Testis (tissue), 2 donors: ENCODE measurements at regions not wholly inside any gene's neighbourhood (a gene's known extent, or its start where the extent isn't known, plus 50 kb on each side); places are given as distances from the start of the nearest gene placed in this dataset.

Source experiments
- DNase-seq: peaks from one replicate; pipeline ENCODE4 v3.0.0-alpha.2; 2019
- H3K27ac ChIP-seq, 2 donors: fragments of 200-600 bp; sonication (generic); one replicate each; pipeline ENCODE4 v1.5.1; 2019
- H3K27me3 ChIP-seq: fragments of 200-600 bp; sonication (generic); one replicate; pipeline ENCODE4 v1.5.1; 2019
- H3K36me3 ChIP-seq: fragments of 200-600 bp; sonication (generic); one replicate; pipeline ENCODE4 v1.5.1; 2017; ENCODE audit warnings: low read depth; ENCODE audit errors: missing control alignments
- H3K4me1 ChIP-seq: fragments of 200-600 bp; sonication (generic); one replicate; pipeline ENCODE4 v1.5.1; 2019
- H3K4me3 ChIP-seq, 2 donors: fragments of 200-600 bp; sonication (generic); one replicate each; pipeline ENCODE4 v1.5.1; 2017 to 2019
- H3K9me3 ChIP-seq: fragments of 200-600 bp; sonication (generic); one replicate; pipeline ENCODE4 v1.5.1; 2017
- POLR2A ChIP-seq: fragments of 450-650 bp; IDR thresholded peaks from one replicate; pipeline ENCODE4 v1.6.1; 2017; ENCODE audit warnings: antibody characterized with exemption, mild to moderate bottlenecking, moderate library complexity
- WGBS, 2 donors: methylation state at CpG; one replicate each; pipeline ENCODE4 v1.1.5; 2018; 5-methylcytosine and 5-hydroxymethylcytosine counted together
- intact Hi-C: fragments of 100-400 bp; cut with DNase I; formaldehyde crosslinking; loops from one replicate; pipeline ENCODE4 v1.15.1; 2023; ENCODE audit warnings: low total_unique reads
- TF ChIP-seq, protein P1 (sequence below), 3 experiments: fragments of 450-650 bp in 2 of 3; fragments of 200-600 bp in 1 of 3; sonication (generic) in 1 of 3; IDR thresholded peaks; one replicate each; pipeline ENCODE4 v1.5.1; 2016 to 2019; ENCODE audit warnings: antibody characterized with exemption in 3 of 3, mild to moderate bottlenecking in 2 of 3, moderate library complexity in 1 of 3

GRCh38 chr14:76599141-76599540 is 162.1 kb upstream of the VASH1 start:
- no peak overlapping the region for H3K4me3 ChIP-seq
- 84 to 94% methylated on average over 3 to 4 of the region's 4 CpGs for WGBS, 2 donors
- no peaks in the 10 kb centered on the region for H3K9me3 ChIP-seq
- no peak overlapping the region for H3K27ac ChIP-seq
- DNase-seq: no peak
- TF ChIP-seq, protein P1, sequence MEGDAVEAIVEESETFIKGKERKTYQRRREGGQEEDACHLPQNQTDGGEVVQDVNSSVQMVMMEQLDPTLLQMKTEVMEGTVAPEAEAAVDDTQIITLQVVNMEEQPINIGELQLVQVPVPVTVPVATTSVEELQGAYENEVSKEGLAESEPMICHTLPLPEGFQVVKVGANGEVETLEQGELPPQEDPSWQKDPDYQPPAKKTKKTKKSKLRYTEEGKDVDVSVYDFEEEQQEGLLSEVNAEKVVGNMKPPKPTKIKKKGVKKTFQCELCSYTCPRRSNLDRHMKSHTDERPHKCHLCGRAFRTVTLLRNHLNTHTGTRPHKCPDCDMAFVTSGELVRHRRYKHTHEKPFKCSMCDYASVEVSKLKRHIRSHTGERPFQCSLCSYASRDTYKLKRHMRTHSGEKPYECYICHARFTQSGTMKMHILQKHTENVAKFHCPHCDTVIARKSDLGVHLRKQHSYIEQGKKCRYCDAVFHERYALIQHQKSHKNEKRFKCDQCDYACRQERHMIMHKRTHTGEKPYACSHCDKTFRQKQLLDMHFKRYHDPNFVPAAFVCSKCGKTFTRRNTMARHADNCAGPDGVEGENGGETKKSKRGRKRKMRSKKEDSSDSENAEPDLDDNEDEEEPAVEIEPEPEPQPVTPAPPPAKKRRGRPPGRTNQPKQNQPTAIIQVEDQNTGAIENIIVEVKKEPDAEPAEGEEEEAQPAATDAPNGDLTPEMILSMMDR (IDR thresholded peaks at IDR 0.05): no peak
- TF ChIP-seq POLR2A: no peak
- H3K4me1 ChIP-seq: no peaks in the 10 kb centered on the region
- no peaks in the 10 kb centered on the region for H3K27me3 ChIP-seq
- no peaks in the 10 kb centered on the region for H3K36me3 ChIP-seq
- intact Hi-C loops: no loop called here

- H3K27me3 ChIP-seq: no peaks in the 10 kb centered on the region
- no peaks in the 10 kb centered on the region for H3K36me3 ChIP-seq
- TF ChIP-seq, protein P1 (IDR thresholded peaks at IDR 0.05): no peak
- TF ChIP-seq POLR2A: no peak
- no peak overlapping the region for H3K27ac ChIP-seq
- no peak for DNase-seq
- WGBS, 2 donors: 76 to 81% methylated on average over 12 to 13 of the region's 13 CpGs
- H3K9me3 ChIP-seq: no peaks in the 10 kb centered on the region
- no peak overlapping the region for H3K4me3 ChIP-seq
- no peaks in the 10 kb centered on the region for H3K4me1 ChIP-seq
- intact Hi-C loops: no loop called here
Measured at GRCh38 chr14:76599559-76600287, 161.5 kb upstream of the VASH1 start.

GRCh38 chr14:76603713-76604112 is 157.6 kb upstream of the VASH1 start:
- WGBS, 2 donors: 74 to 85% methylated on average over 7 of the region's 7 CpGs
- intact Hi-C loops: no loop called here

GRCh38 chr14:76607510-76607909 is 153.8 kb upstream of the VASH1 start:
- H3K27ac ChIP-seq: no peak overlapping the region
- H3K9me3 ChIP-seq: no peaks in the 10 kb centered on the region
- H3K4me1 ChIP-seq: no peaks in the 10 kb centered on the region
- TF ChIP-seq, protein P1 (IDR thresholded peaks at IDR 0.05): no peak
- TF ChIP-seq POLR2A: no peak
- H3K27me3 ChIP-seq: no peaks in the 10 kb centered on the region
- intact Hi-C loops: no loop called here
- 85 to 86% methylated on average over 10 of the region's 10 CpGs for WGBS, 2 donors
- H3K36me3 ChIP-seq: no peaks in the 10 kb centered on the region
- no peak overlapping the region for H3K4me3 ChIP-seq
- DNase-seq: no peak

More at GRCh38 chr14:76603713-76604112, 157.6 kb upstream of the VASH1 start:
- H3K27ac ChIP-seq: no peak overlapping the region
- no peak overlapping the region for H3K4me3 ChIP-seq
- no peak for DNase-seq
- TF ChIP-seq, protein P1 (IDR thresholded peaks at IDR 0.05): no peak
- TF ChIP-seq POLR2A: no peak
- H3K4me1 ChIP-seq: no peaks in the 10 kb centered on the region
- H3K9me3 ChIP-seq: no peaks in the 10 kb centered on the region
- no peaks in the 10 kb centered on the region for H3K27me3 ChIP-seq
- H3K36me3 ChIP-seq: no peaks in the 10 kb centered on the region

GRCh38 chr14:76612654-76613053 is 148.6 kb upstream of the VASH1 start:
- no peak overlapping the region for H3K27ac ChIP-seq
- DNase-seq: no peak
- 37 to 57% methylated on average over 5 of the region's 5 CpGs for WGBS, 2 donors
- no peak overlapping the region for H3K4me3 ChIP-seq
- intact Hi-C loops: no loop called here
- no peaks in the 10 kb centered on the region for H3K9me3 ChIP-seq
- no peaks in the 10 kb centered on the region for H3K36me3 ChIP-seq
- TF ChIP-seq, protein P1 (IDR thresholded peaks at IDR 0.05): no peak
- no peak for TF ChIP-seq POLR2A
- no peaks in the 10 kb centered on the region for H3K4me1 ChIP-seq
- H3K27me3 ChIP-seq: no peaks in the 10 kb centered on the region
